Right lobe of liver (tissue), 6 donors: ENCODE measurements at regions not wholly inside any gene's neighbourhood (a gene's known extent, or its start where the extent isn't known, plus 50 kb on each side); places are given as distances from the start of the nearest gene placed in this dataset.
"Not testable (repeated sequence)": the region's sequence is repeated elsewhere in the genome, so short reads cannot be mapped to it uniquely, and the experiment has no call there.

Experiments
- ATAC-seq, 4 donors: fragments of 200-7000 bp; cut with Tn5 transposase; one replicate each; pipeline ENCODE4 v1.9.1; 2020; ENCODE audit warnings: mild to moderate bottlenecking in 4 of 4, moderate library complexity in 4 of 4
- DNase-seq, 3 donors: peaks; one replicate each; pipeline ENCODE4 v3.0.0-alpha.2; 2020
- H3K27ac ChIP-seq, 3 donors: fragments of 200-600 bp; one replicate each; pipeline ENCODE4 v1.8.0; 2022
- H3K27me3 ChIP-seq, 2 donors: fragments of 200-600 bp; one replicate each; pipeline ENCODE4 v1.8.0; 2022
- H3K36me3 ChIP-seq, 4 donors: fragments of 200-600 bp; sonication (generic) in 1 of 4; one replicate each; pipeline versions ENCODE4 v1.5.1 to v1.8.0; 2017 to 2022; ENCODE audit warnings: control low read depth in 1 of 4
- H3K4me1 ChIP-seq, 4 donors: fragments of 200-600 bp; sonication (generic) in 1 of 4; one replicate each; pipeline versions ENCODE4 v1.5.1 to v1.8.0; 2017 to 2022; ENCODE audit warnings: control low read depth in 1 of 4
- H3K4me3 ChIP-seq, 3 donors: fragments of 200-600 bp; one replicate each; pipeline ENCODE4 v1.8.0; 2022
- H3K9me3 ChIP-seq, 4 donors: fragments of 200-600 bp; sonication (generic) in 1 of 4; one replicate each; pipeline versions ENCODE4 v1.5.1 to v1.8.0; 2017 to 2022; ENCODE audit warnings: control low read depth in 1 of 4
- POLR2A ChIP-seq: fragments of 450-650 bp; IDR thresholded peaks from one replicate; pipeline ENCODE4 v1.6.1; 2017; ENCODE audit warnings: antibody characterized with exemption, mild to moderate bottlenecking
- WGBS: methylation state at CpG from one replicate; pipeline ENCODE4 v1.1.6; 2018; ENCODE audit warnings: low coverage, low lambda C conversion rate; ENCODE audit not compliant: insufficient coverage; ENCODE audit errors: missing lambda C conversion rate; 5-methylcytosine and 5-hydroxymethylcytosine counted together
- intact Hi-C, 2 donors: fragments of 100-400 bp; cut with DNase I; formaldehyde crosslinking; loops; one replicate each; pipeline versions ENCODE4 v1.11.2 to v1.14.1; 2022
- TF ChIP-seq, protein P1 (sequence below), 4 donors: fragments of 200-600 bp in 3 of 4; fragments of 450-650 bp in 1 of 4; IDR thresholded peaks; one replicate each; pipeline versions ENCODE4 v1.5.1 to v1.8.0; 2016 to 2022; ENCODE audit warnings: antibody characterized with exemption in 4 of 4, mild to moderate bottlenecking in 2 of 4
- donor health status: DM: no; HTN: yes; CAD: no.
- donor health status: DM: no; HTN: no; CAD: no.
- donor health status: DM: no; HTN: no; CAD: no.
- donor health status: DM: no; HTN: yes; CAD: no.
- donor health status: DM: no; HTN: yes; CAD: no.

DNA sequence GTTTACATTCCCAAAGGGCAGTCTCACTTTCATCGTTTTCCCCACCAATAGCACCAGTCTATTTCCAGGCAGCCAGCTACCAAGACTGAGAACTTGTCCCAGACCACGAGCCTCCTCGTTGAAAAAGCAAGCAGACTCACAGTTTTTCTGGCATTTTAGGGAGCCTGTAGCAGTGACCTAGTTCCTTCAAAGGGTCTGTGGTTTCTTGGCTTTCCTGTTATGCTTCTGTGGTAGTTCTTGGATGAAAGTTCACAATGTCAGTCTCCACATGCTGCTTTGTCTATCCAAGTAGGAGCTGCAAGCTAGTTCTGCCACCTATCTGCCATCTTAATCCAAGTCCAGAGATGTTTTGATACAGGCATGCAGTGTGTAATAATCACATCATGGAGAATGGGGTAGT is 151.6 kb upstream of the ZC4H2 start:
- Histone ChIP-seq H3K36me3 (no peaks in the 10 kb centered on the region), H3K4me1 (no peaks in the 10 kb centered on the region), H3K27me3 (no peaks in the 10 kb centered on the region), H3K4me3 (no peak overlapping the region), H3K27ac (no peak overlapping the region), H3K9me3 (peaks cover 0 to 3% (median 0%) of the 10 kb centered on the region in 4 donors)
- no peak for DNase-seq
- intact Hi-C loops: no loop called here
- no peak for TF ChIP-seq POLR2A
- TF ChIP-seq, protein P1, sequence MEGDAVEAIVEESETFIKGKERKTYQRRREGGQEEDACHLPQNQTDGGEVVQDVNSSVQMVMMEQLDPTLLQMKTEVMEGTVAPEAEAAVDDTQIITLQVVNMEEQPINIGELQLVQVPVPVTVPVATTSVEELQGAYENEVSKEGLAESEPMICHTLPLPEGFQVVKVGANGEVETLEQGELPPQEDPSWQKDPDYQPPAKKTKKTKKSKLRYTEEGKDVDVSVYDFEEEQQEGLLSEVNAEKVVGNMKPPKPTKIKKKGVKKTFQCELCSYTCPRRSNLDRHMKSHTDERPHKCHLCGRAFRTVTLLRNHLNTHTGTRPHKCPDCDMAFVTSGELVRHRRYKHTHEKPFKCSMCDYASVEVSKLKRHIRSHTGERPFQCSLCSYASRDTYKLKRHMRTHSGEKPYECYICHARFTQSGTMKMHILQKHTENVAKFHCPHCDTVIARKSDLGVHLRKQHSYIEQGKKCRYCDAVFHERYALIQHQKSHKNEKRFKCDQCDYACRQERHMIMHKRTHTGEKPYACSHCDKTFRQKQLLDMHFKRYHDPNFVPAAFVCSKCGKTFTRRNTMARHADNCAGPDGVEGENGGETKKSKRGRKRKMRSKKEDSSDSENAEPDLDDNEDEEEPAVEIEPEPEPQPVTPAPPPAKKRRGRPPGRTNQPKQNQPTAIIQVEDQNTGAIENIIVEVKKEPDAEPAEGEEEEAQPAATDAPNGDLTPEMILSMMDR (IDR thresholded peaks at IDR 0.05): no peak
- 49% methylated on average over 2 of the region's 3 CpGs for WGBS
- ATAC-seq: no peak

DNA sequence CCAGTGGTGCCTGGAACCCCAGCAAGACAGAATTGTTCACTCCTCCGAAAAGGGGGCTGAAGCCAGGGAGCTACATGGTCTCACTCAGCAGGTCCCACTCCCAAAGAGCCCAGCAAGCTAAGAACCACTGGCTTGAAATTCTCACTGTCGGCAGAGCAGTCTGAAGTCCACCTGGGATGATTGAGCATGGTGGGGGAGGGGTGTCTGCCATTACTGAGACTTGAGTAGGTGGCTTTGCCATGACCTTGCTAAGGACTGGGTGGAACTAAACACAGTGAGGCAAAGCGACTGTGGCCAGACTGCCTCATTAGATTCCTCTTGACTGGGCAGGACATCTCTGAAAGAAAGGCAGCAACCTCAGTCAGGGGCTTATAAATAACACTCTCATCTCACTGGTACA is 122.6 kb upstream of the ZC4H2 start:
- DNase-seq: no peak
- intact Hi-C loops: no loop called here

DNA sequence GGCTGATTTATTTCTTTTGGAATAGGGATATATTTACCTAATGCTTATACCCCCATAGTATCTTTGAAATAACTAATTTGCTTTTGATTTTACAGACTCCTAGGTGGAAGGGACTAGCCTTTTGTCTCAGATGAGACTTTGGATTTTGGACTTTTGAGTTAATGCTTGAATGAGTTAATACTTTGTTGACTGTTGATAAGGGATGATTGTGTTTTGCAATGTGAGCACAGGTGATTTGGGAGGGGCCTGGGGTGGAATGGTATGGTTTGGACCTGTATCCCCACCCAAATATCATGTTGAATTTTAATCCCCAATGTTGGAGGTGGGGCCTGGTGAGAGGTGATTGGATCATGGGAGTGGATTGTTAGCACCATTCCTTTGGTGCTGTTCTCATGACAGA is 117.4 kb upstream of the ZC4H2 start:
- Histone ChIP-seq H3K36me3 (no peaks in the 10 kb centered on the region), H3K4me1 (peaks cover 0 to 5% (median 2%) of the 10 kb centered on the region in 4 donors), H3K27me3 (no peaks in the 10 kb centered on the region), H3K9me3 (no peaks in the 10 kb centered on the region), H3K27ac (peak overlapping the region in 1 of 3 donors; percentile 12), H3K4me3 (no peak overlapping the region)
- intact Hi-C loops: no loop called here
- TF ChIP-seq, protein P1 (IDR thresholded peaks at IDR 0.05): no peak
- TF ChIP-seq POLR2A: no peak
- no peak for DNase-seq
- ATAC-seq: peak; percentile 71 to 93 (median 89)

More for the DNA sequence above, 122.6 kb upstream of the ZC4H2 start:
- no peak overlapping the region for H3K27ac ChIP-seq
- H3K36me3 ChIP-seq: no peaks in the 10 kb centered on the region
- no peak overlapping the region for H3K4me3 ChIP-seq
- TF ChIP-seq POLR2A: no peak
- TF ChIP-seq, protein P1 (IDR thresholded peaks at IDR 0.05): no peak
- no peaks in the 10 kb centered on the region for H3K27me3 ChIP-seq
- no peak for ATAC-seq
- peaks cover 0 to 5% (median 0%) of the 10 kb centered on the region in 4 donors for H3K9me3 ChIP-seq
- H3K4me1 ChIP-seq: peaks cover 0 to 4% (median 0%) of the 10 kb centered on the region in 4 donors
- no CpG with 5 or more reads among the region's 3 CpGs for WGBS

DNA sequence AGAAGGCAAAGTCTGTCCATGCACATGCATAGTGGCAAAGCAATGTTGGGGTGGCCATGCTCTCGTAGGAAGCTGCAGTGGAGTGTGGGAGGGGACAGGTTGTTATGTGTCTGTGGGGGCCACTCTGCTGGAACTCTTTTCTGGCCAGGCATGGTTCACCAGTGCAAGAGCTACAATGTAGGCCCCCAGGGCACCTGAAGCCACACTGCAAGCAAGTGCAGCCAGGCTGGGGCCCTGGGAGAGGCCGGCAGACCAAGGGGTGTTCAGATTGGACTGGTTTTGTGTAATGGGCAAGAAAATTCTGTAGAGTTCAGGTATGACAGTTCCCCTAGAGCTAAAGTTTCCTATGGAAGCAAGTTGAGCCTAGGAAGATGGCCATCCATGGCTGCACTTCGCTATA is 97.0 kb upstream of the ZC4H2 start:
- Histone ChIP-seq H3K36me3 (no peaks in the 10 kb centered on the region), H3K27ac (no peak overlapping the region), H3K4me3 (no peak overlapping the region), H3K9me3 (no peaks in the 10 kb centered on the region), H3K27me3 (no peaks in the 10 kb centered on the region), H3K4me1 (no peaks in the 10 kb centered on the region)
- no peak for DNase-seq
- no CpG with 5 or more reads among the region's 3 CpGs for WGBS
- intact Hi-C loops: no loop called here
- TF ChIP-seq, protein P1 (IDR thresholded peaks at IDR 0.05): no peak
- TF ChIP-seq POLR2A: no peak
- ATAC-seq: no peak

DNA sequence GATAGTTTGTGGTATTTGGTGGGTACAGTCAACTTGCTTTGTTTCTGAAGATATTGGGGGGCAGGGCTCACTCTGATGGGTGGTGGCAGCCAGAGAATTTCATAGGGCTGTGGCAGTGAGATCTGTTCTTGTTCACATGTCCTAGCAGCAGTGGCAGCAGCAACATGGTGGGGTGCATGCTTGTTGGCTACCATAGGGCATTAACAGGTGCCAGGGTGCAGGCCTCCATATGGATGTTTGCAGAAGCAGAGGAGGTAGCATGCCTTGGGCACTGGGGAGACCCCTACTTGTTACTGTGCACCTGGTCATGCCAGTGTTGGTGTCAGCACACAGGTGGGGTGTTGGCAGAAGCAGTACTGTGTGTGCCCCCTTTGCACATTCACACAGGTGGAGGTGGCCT is 96.3 kb upstream of the ZC4H2 start:
- TF ChIP-seq, protein P1 (IDR thresholded peaks at IDR 0.05): no peak
- TF ChIP-seq POLR2A: no peak
- no peaks in the 10 kb centered on the region for H3K36me3 ChIP-seq
- H3K27me3 ChIP-seq: no peaks in the 10 kb centered on the region
- H3K4me3 ChIP-seq: no peak overlapping the region
- DNase-seq (no peak), ATAC-seq (no peak)
- intact Hi-C loops: no loop called here
- H3K9me3 ChIP-seq: no peaks in the 10 kb centered on the region
- H3K4me1 ChIP-seq: no peaks in the 10 kb centered on the region
- no peak overlapping the region for H3K27ac ChIP-seq

DNA sequence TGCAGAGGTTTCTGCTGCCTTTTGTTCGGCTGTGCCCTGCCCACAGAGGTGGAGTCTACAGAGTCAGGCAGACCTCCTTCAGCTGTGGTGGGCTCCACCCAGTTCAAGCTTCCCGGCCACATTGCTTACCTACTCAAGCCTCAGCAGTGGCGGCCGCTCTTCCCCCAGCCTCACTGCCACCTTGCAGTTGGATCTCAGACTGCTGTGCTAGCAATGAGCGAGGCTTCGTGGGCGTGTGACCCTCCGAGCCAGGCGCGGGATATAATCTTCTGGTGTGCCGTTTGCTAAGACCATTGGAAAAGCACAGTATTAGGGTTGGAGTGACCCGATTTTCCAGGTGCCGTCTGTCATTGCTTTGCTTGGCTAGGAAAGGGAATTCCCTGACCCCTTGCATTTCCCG is 82.4 kb upstream of the ZC4H2 start:
- H3K27me3 ChIP-seq, intact Hi-C loops, H3K4me3 ChIP-seq, H3K4me1 ChIP-seq, H3K9me3 ChIP-seq, H3K27ac ChIP-seq, H3K36me3 ChIP-seq, ATAC-seq: not testable (repeated sequence)
- peak in 2 of 3 donors; percentile 7 to 21 for DNase-seq
- 95% methylated on average over 8 of the region's 14 CpGs for WGBS
